Caco-2 (cell line): ENCODE measurements at regions not wholly inside any gene's neighbourhood (a gene's known extent, or its start where the extent isn't known, plus 50 kb on each side); places are given as distances from the start of the nearest gene placed in this dataset.

Experiments used
- BruUV-seq: library from RNA; stranded (reverse); fragments of 400-500 nt; replicated peaks from 2 replicates; lab custom pipeline; 2021; lab: Mats Ljungman, UMichigan
- CTCF ChIA-PET: fragments of 300-600 bp; sonication (Branson Sonifier 250); formaldehyde crosslinking; loops from one replicate; lab custom pipeline; 2022; ENCODE audit warnings: antibody characterized with exemption; lab: Charles Lee
- POLR2A ChIA-PET: fragments of 300-600 bp; sonication (Branson Sonifier 250); formaldehyde crosslinking; loops from one replicate; lab custom pipeline; 2022; ENCODE audit warnings: antibody characterized with exemption; lab: Charles Lee
- DNase-seq, 2 experiments: peaks; one replicate each; pipeline versions ENCODE4 v3.0.0 to v3.0.0-alpha.2; 2020 to 2022
- H3K27me3 ChIP-seq: replicated peaks from 2 replicates; pipeline ENCODE4 v1.6.0; 2011; ENCODE audit warnings: low read length; ENCODE audit not compliant: control insufficient read depth, insufficient read depth
- H3K36me3 ChIP-seq: 2 replicates; pipeline ENCODE4 v1.5.1; 2011; ENCODE audit warnings: low read length; ENCODE audit not compliant: control insufficient read depth, insufficient read depth
- H3K4me1 ChIP-seq: fragments of 250-450 bp; sonication (Bioruptor Pico); 2 replicates; pipeline ENCODE4 v1.5.1; 2020; ENCODE audit warnings: mild to moderate bottlenecking
- H3K4me3 ChIP-seq: 2 replicates; pipeline ENCODE4 v1.5.1; 2011; ENCODE audit warnings: low read depth, mild to moderate bottlenecking, control low read depth, low read length
- H3K9me3 ChIP-seq: fragments of 250-450 bp; sonication (Bioruptor Pico); 2 replicates; pipeline ENCODE4 v1.5.1; 2020; ENCODE audit warnings: mild to moderate bottlenecking, moderate library complexity
- H3K27ac Mint-ChIP-seq: one replicate; pipeline ENCODE4 v1.8.0; 2022; ENCODE audit warnings: mixed read lengths; ENCODE audit not compliant: unreplicated experiment
- H3K27me3 Mint-ChIP-seq: one replicate; pipeline ENCODE4 v1.8.0; 2022; ENCODE audit warnings: mixed read lengths; ENCODE audit not compliant: insufficient read depth, unreplicated experiment
- H3K36me3 Mint-ChIP-seq: one replicate; pipeline ENCODE4 v1.8.0; 2022; ENCODE audit warnings: mild to moderate bottlenecking, mixed read lengths; ENCODE audit not compliant: insufficient read depth, unreplicated experiment
- H3K4me1 Mint-ChIP-seq: one replicate; pipeline ENCODE4 v1.8.0; 2022; ENCODE audit warnings: low read depth, mixed read lengths; ENCODE audit not compliant: unreplicated experiment
- H3K4me3 Mint-ChIP-seq: one replicate; pipeline ENCODE4 v1.8.0; 2022; ENCODE audit warnings: mild to moderate bottlenecking, moderate library complexity, mixed read lengths; ENCODE audit not compliant: unreplicated experiment
- H3K9me3 Mint-ChIP-seq: one replicate; pipeline ENCODE4 v1.8.0; 2022; ENCODE audit warnings: mixed read lengths; ENCODE audit not compliant: unreplicated experiment
- CTCF ChIP-seq, 2 experiments: fragments of 200-600 bp in 1 of 2; IDR thresholded peaks; 1 replicate in 1 of 2; 2 replicates in 1 of 2; pipeline versions ENCODE4 v1.5.1 to v1.8.0; 2011 to 2022; ENCODE audit warnings: antibody characterized with exemption in 1 of 2, control low read depth in 1 of 2, inconsistent platforms in 1 of 2, low read depth in 1 of 2, low read length in 1 of 2, mild to moderate bottlenecking in 1 of 2, moderate library complexity in 1 of 2; ENCODE audit not compliant: insufficient read depth in 1 of 2, severe bottlenecking in 1 of 2, unreplicated experiment in 1 of 2
- intact Hi-C: fragments of 100-400 bp; cut with micrococcal nuclease; formaldehyde crosslinking; loops from one replicate; pipeline ENCODE4 v1.10.0; 2022; ENCODE audit not compliant: unreplicated experiment

- no peaks in the 10 kb centered on the region for H3K27me3 ChIP-seq
- H3K9me3 ChIP-seq = no peaks in the 10 kb centered on the region
- H3K9me3 Mint-ChIP-seq = peaks cover 10% of the 10 kb centered on the region
- H3K4me3 Mint-ChIP-seq = no peak overlapping the region
- TF ChIP-seq CTCF (IDR thresholded peaks at IDR 0.05; ENCODE audit: insufficient read depth in 1 of 2, low read depth in 1 of 2, low read length in 1 of 2, severe bottlenecking in 1 of 2, unreplicated experiment in 1 of 2) = no peak
- H3K4me1 Mint-ChIP-seq = no peaks in the 10 kb centered on the region
- no peaks in the 10 kb centered on the region for H3K4me1 ChIP-seq
- H3K27me3 Mint-ChIP-seq = no peaks in the 10 kb centered on the region
- no peaks in the 10 kb centered on the region for H3K36me3 ChIP-seq
- no TSS peak for BruUV-seq
- ChIA-PET POLR2A (no interaction called here), CTCF (no interaction called here)
- H3K27ac Mint-ChIP-seq = no peak overlapping the region
- no peak overlapping the region for H3K4me3 ChIP-seq
- peak in 1 of 2 experiments; percentile 2 for DNase-seq
- intact Hi-C loops = no loop called here
- no peaks in the 10 kb centered on the region for H3K36me3 Mint-ChIP-seq
These were observed 72.0 kb upstream of the COL5A1 start for GRCh38 chr9:134569626-134570025.

DNA sequence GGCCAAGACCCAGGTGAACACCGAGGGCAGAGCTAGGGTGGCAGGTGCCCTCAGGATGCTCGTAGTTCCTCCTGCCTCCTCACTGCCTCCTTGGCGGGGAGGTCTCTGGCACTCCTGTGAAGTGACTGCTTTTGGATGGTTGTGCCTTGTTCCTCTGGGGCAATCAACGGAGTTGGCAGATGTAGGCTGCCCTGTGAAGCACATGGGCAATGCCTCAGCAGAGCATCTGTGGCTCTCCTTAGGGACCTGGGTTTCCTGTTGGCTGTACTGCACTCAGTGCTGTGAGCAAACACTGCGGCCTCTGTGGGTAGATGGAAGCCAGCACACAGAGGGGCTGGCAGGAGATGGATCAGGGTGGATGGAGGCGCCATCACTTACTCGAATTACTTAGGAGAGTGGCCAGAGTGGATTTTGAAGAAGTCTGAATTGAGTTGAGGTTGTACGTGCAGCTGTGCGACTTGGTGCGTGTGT lies 71.4 kb upstream of the COL5A1 start:
- TF ChIP-seq CTCF (IDR thresholded peaks at IDR 0.05; ENCODE audit: insufficient read depth in 1 of 2, low read depth in 1 of 2, low read length in 1 of 2, severe bottlenecking in 1 of 2, unreplicated experiment in 1 of 2) = no peak
- no peak overlapping the region for H3K27ac Mint-ChIP-seq
- H3K9me3 Mint-ChIP-seq = peaks cover 10% of the 10 kb centered on the region
- H3K4me3 ChIP-seq = no peak overlapping the region
- H3K4me3 Mint-ChIP-seq = no peak overlapping the region
- peaks cover under 1% of the 10 kb centered on the region; the same call in 1 of the 2 replicates for H3K4me1 ChIP-seq
- BruUV-seq = no TSS peak
- H3K4me1 Mint-ChIP-seq = peaks cover under 1% of the 10 kb centered on the region
- no peaks in the 10 kb centered on the region for H3K36me3 Mint-ChIP-seq
- peak in 1 of 2 experiments; percentile 26 for DNase-seq
- H3K27me3 ChIP-seq = no peaks in the 10 kb centered on the region
- no peaks in the 10 kb centered on the region for H3K9me3 ChIP-seq
- POLR2A ChIA-PET = no interaction called here
- H3K36me3 ChIP-seq = no peaks in the 10 kb centered on the region
- no peaks in the 10 kb centered on the region for H3K27me3 Mint-ChIP-seq
- CTCF ChIA-PET = no interaction called here
- intact Hi-C loops = no loop called here

DNA sequence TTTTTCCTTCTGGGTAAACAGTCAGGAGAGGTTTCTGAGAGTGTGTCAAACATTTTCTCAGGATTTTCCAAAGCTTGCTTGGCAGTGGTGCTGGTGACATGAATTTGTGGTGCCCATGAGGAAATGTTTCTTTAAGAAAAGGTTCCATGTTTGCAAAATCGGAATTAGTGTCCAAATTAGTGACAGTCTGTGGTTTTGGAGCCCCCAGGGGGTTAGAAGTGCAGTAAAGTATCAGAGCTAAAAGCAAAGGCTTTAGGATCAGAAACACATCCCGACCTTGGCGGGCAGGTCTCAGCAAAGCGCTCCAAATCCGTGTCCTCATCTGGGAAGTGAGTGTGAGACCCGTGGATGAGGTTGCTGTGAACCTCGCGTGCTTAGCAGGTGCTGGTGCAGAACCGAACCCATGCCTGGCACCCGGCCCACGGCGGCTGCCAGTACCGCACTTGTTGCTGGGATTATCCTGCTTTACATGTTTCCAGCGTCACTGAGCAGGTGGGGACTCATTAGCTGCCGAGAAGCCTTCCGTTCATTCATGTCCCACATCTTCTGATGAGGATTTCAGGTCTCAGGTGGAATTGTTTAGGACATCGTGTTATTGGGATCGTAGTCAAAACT lies 70.8 kb upstream of the COL5A1 start:
- Histone ChIP-seq H3K36me3 (no peaks in the 10 kb centered on the region), H3K27me3 (no peaks in the 10 kb centered on the region), H3K9me3 (no peaks in the 10 kb centered on the region), H3K4me3 (no peak overlapping the region), H3K4me1 (peaks cover 6% of the 10 kb centered on the region; the same call in 1 of the 2 replicates)
- ChIA-PET POLR2A (no interaction called here), CTCF (no interaction called here)
- peak in 1 of 2 experiments; percentile 14 for DNase-seq
- H3K4me3 Mint-ChIP-seq = no peak overlapping the region
- peaks cover 10% of the 10 kb centered on the region for H3K9me3 Mint-ChIP-seq
- intact Hi-C loops = no loop called here
- TF ChIP-seq CTCF (IDR thresholded peaks at IDR 0.05; ENCODE audit: insufficient read depth in 1 of 2, low read depth in 1 of 2, low read length in 1 of 2, severe bottlenecking in 1 of 2, unreplicated experiment in 1 of 2) = no peak
- H3K4me1 Mint-ChIP-seq = peaks cover 7% of the 10 kb centered on the region
- no peaks in the 10 kb centered on the region for H3K36me3 Mint-ChIP-seq
- H3K27me3 Mint-ChIP-seq = no peaks in the 10 kb centered on the region
- no TSS peak for BruUV-seq
- H3K27ac Mint-ChIP-seq = no peak overlapping the region
